Glomerular endothelial cell (primary cell): ENCODE measurements at regions not wholly inside any gene's neighbourhood (a gene's known extent, or its start where the extent isn't known, plus 50 kb on each side); places are given as distances from the start of the nearest gene placed in this dataset.
A peak's percentile ranks its signal among the peaks of the same experiment; 100 is the strongest.

Experiments
- DNase-seq: peaks from one replicate; pipeline ENCODE4 v3.0.0-alpha.2; 2011; ENCODE audit warnings: low read depth, low spot score; ENCODE audit errors: extremely low read depth

GRCh38 chr14:53896726-53897125 is 59.9 kb downstream of the BMP4 start:
- DNase-seq = no peak

GRCh38 chr14:53894456-53894855 is 62.2 kb downstream of the BMP4 start:
- DNase-seq = no peak

- no peak for DNase-seq
These were observed 63.3 kb downstream of the BMP4 start for GRCh38 chr14:53893374-53893773.

GRCh38 chr14:53890611-53891101 is 66.0 kb downstream of the BMP4 start:
- DNase-seq = peak; percentile 90

- no peak for DNase-seq
These were observed 67.9 kb downstream of the BMP4 start for GRCh38 chr14:53888535-53889386.

- DNase-seq = no peak
These were observed 71.4 kb downstream of the BMP4 start for GRCh38 chr14:53885136-53885640.

- DNase-seq = no peak
These were observed 72.0 kb downstream of the BMP4 start for GRCh38 chr14:53884601-53885000.

- DNase-seq = no peak
These were observed 72.9 kb downstream of the BMP4 start for GRCh38 chr14:53883739-53884138.

GRCh38 chr14:53882684-53883083 is 73.9 kb downstream of the BMP4 start:
- no peak for DNase-seq

- no peak for DNase-seq
These were observed 74.7 kb downstream of the BMP4 start for GRCh38 chr14:53881921-53882320.

GRCh38 chr14:53881161-53881871 is 75.3 kb downstream of the BMP4 start:
- DNase-seq = no peak

- no peak for DNase-seq
These were observed 75.9 kb downstream of the BMP4 start for GRCh38 chr14:53880761-53881160.

GRCh38 chr14:53879747-53880146 is 76.9 kb downstream of the BMP4 start:
- no peak for DNase-seq

- DNase-seq = no peak
These were observed 77.5 kb downstream of the BMP4 start for GRCh38 chr14:53879022-53879686.

GRCh38 chr14:53875324-53875897 is 81.2 kb downstream of the BMP4 start:
- DNase-seq = no peak

GRCh38 chr14:53874704-53875103 is 81.9 kb downstream of the BMP4 start:
- no peak for DNase-seq

GRCh38 chr14:53872681-53873089 is 83.9 kb downstream of the BMP4 start:
- DNase-seq = no peak

GRCh38 chr14:53871951-53872350 is 84.7 kb downstream of the BMP4 start:
- no peak for DNase-seq

- DNase-seq = no peak
These were observed 85.6 kb downstream of the BMP4 start for GRCh38 chr14:53871011-53871410.

- DNase-seq = no peak
These were observed 90.9 kb downstream of the BMP4 start for GRCh38 chr14:53865711-53866110.

- DNase-seq = no peak
These were observed 94.8 kb downstream of the BMP4 start for GRCh38 chr14:53861781-53862180.
